ENCODE measurements at regions not wholly inside any gene's neighbourhood (a gene's known extent, or its start where the extent isn't known, plus 50 kb on each side); places are given as distances from the start of the nearest gene placed in this dataset.
"Not testable (repeated sequence)": the region's sequence is repeated elsewhere in the genome, so short reads cannot be mapped to it uniquely, and the experiment has no call there.

DNA sequence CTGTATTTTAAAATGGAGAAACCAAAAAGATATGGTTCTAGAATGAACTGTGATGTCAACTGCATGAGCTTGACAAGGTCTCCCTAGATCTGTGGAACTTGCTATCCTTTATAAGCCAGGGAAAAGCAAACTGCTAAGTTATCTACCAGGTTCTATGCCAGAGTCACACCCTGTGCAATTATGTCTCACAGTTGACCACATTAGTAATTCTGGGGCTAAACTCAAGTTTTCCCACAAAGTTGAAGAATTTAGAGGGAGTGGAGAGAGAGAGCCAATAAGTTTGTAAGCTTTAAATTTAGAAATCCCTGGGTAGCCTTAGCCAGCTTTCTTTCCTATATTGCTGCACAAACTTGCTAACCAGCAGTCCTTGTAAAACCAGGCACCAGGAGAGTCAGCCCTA is 407.0 kb upstream of the SASH1 start:
- DNase-seq: no peak

- DNase-seq: no peak
Observed at GRCh38 chr6:147936703-147937470, 405.8 kb upstream of the SASH1 start.

DNA sequence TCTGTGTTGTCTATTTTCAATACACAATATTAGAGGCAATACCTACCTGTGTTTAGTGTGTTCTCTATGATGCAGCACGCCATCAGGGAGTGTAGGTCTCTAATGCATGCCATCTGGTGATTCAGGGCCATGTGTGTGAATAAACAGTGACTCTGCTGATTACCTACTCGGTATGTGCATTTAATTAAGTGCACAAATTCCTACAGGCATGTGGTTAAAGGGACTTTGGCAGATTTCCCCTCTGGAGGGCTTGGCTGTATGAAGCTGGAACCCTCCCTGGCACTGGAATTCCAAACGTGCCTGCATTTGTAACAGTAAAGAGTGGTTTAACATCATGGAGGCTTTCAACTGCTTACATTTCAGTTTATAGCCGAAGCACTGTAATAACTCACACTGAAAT is 401.5 kb upstream of the SASH1 start:
- no peak for DNase-seq

DNA sequence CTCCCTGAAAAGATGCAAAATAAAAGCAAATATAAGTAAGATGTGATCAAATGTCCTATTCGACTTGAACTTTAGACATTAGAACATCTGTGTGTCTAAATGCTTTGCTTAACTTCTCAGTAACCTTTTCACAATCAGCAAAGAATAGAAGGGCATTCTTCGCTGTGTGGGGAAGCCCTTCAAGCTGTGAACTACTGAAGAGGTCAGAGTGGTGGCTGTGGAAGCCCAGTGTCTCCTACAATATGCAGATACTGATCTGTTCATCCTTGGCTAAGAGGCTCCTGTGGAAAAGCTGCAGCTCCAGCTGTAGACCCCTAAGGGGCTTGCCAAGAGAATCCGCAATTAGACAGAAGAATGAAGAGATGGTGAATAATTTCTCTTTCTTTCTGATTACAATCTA is 400.3 kb upstream of the SASH1 start:
- DNase-seq: no peak

GRCh38 chr6:147944122-147944521 is 398.5 kb upstream of the SASH1 start:
- no peak for DNase-seq

- DNase-seq: no peak
Observed at GRCh38 chr6:147947521-147947920, 395.1 kb upstream of the SASH1 start.

DNA sequence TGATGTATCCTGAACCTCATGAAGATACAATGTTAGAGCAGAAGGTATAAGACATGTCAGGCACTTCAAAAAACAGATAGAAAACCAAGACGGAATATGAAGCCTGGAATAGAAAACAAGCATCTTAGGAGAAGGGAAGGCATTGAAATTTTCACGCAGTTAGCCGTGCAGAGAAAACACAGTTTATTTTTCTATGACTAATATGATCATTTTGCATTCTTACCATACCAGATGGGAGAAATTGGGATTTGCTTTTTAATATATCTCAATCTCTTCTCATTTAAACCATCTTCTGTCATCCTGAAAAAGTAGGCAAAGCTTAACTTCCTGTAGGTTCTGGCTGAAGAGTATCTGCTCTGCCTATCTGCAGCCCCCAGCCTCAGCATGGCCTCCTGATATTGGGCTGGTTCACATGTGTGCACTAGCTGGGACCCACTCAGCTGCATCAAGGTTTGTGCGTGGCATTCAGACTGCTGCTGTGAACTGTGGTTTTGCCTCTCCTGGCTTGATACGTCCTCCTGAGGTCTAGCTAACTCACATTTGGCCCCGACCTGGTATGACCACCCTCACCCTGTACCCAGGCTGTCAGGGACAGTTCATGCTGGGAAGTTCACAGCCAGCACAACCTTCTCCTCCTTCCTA is 392.5 kb upstream of the SASH1 start:
- DNase-seq: no peak

- no peak for DNase-seq
Observed at GRCh38 chr6:147950623-147950987, 392.0 kb upstream of the SASH1 start.

DNA sequence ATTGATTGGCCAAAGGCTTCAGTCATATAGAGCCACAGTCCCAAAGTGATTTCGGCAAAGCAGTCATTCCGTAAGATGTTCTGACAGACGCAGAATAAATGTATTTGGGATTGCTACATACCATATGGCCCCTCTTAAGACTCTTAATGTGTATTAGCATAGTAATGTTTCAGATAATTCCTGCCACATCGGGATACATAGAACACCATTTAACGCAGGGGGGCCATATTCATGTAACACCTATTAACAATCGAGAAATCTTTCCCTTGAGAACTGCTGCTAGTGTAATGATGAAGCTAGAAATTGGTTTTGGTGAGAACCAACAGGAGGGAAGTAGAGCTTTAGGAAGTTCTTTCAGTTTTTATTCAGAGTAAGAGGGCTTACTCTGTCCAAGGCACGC is 390.9 kb upstream of the SASH1 start:
- no peak for DNase-seq

DNA sequence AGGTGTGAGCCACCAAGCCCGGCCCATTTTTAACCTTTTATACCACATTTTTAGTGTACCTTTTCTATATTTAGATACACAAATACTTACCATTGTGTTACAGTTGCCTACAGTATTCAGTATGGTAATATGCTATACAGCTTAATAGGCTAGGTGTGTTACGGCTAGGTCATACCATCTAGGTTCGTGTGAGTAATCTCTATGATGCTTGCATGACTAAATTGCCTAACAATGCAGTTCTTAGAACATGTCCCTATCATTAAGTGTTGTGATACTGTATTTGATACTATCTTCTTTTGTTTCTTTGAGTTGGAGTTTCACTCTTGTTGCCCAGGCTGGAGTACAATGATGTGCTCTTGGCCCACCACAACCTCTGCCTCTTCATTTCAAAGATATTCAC is 387.7 kb upstream of the SASH1 start:
- DNase-seq: no peak

DNA sequence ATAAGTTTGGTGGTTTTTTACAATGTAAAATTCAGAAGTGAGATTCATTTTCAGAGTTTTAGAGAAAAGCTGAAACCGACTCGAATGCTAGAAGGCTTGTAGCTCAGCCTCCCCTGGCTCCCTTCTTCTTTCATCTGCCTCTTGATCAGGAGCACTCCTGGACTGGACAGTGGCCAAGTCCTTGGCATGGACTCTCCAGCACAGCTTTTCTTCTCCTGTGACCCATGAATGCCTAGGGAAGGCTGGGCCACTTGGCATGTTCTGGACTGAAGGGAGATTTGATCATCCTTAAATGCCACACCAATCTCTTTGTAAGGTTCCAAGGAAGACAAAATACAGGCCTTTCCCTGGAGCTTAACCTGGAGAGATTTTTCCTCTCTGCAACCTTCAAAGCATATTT is 384.0 kb upstream of the SASH1 start:
- no peak for DNase-seq

- DNase-seq: no peak
Observed at GRCh38 chr6:147961481-147962141, 381.0 kb upstream of the SASH1 start.

DNA sequence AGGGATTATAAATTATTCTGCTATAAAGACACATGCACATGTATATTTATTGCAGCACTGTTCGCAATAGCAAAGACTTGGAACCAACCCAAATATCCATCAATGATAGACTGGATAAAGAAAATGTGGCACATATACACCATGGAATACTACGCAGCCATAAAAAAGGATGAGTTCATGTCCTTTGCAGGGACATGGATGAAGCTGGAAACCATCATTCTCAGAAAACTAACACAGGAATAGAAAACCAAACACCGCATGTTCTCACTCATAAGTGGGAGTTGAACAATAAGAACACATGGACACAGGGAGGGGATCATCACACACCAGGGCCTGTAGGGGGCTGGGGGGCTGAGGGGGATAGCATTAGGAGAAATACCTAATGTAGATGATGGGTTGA is 377.2 kb upstream of the SASH1 start:
- not testable (repeated sequence) for DNase-seq

DNA sequence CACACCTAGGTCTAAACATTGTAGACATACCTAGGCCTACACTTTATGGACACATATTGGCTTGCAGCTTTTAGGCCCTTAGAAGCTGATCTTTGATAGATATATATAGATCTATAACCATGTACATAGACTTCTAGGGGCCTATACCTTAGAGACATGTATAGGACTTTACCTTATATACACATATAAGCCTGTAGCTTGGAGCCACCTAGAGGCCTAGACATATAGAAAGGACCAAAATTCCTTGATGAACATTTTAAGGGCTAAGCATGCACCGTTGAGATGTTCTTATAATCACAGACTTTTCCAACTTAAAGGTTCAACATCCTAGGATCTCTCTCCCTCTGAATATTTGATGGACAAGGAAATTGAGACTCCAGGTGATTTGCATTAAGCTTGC is 371.7 kb upstream of the SASH1 start:
- no peak for DNase-seq

DNA sequence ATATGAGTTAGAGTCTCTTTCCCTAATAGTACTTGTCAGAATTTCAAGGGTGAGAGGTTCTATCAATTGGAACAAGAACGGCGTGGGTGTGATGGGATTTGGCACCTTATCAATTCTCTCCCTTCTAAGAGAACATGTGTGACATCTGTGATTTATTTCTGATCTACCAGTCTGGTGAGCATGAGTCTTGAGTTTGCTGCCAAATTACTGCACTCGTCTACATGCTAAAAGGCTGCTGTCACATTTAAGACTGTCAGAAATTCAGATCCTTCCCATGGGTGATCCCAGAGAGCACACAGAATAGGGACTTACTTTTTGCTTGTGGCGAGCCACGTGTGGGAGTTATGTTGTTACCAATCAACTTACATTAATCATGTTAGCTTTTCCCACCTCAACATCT is 370.2 kb upstream of the SASH1 start:
- DNase-seq: no peak

- DNase-seq: no peak
Observed at GRCh38 chr6:147973806-147974205, 368.8 kb upstream of the SASH1 start.

DNA sequence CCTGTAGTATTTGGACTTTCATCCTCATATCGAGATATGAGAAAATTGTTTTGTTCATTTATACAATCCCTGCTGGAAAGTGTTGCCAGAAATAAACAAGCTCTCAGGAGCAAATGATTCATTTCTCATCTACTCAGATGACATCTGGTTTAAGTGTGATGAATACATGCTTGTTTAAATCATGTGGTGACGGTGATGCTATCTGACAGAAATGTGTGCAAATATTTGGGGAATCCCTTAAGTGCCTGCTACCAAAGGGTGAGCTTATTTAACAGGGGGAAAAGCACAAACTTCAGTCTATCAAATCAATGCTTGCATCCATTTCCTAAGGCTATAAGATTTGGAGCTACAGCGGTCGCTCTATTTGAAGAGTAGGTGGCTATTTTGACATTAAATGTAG is 368.3 kb upstream of the SASH1 start:
- no peak for DNase-seq

GRCh38 chr6:147977851-147978465 is 364.7 kb upstream of the SASH1 start:
- DNase-seq: no peak

GRCh38 chr6:147979966-147980365 is 362.7 kb upstream of the SASH1 start:
- no peak for DNase-seq

DNA sequence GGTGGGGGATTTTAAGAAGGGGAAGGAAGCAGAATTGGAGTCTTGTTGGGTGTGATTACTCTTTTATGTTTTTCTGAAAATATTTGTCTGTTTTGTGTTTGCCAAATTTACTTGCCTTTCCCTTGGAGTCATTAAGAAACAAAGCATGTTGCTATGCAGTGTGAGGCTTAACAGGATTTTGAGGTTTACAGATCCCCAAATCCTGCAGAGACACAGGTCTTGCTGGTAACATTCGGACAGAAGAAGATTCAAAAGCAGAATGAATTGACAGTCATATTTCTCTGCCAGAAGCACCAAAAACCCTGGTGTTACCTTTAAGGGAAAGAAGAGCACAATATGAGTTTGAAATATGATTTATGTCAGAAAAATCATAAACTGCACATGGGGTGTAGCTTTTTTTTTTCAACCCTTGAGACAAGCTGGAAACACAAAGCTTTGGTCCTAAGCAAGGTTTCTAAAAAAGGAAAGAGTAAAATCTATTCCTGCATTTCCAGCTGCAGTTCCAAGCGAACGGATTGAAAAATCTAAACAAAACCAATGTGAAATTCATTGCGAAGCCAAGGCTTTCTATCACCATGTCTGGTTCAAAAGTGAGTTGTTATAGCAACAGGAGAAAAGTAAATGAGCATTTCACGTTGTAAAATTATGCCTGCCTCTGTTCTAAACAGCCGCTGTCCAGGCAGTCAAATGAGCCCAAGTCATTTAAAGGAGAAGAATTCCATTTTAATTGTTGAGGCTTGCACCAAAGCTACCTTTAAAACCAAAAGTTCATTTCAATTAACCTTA is 358.9 kb upstream of the SASH1 start:
- no peak for DNase-seq

GRCh38 chr6:147986846-147987245 is 355.8 kb upstream of the SASH1 start:
- DNase-seq: no peak

DNA sequence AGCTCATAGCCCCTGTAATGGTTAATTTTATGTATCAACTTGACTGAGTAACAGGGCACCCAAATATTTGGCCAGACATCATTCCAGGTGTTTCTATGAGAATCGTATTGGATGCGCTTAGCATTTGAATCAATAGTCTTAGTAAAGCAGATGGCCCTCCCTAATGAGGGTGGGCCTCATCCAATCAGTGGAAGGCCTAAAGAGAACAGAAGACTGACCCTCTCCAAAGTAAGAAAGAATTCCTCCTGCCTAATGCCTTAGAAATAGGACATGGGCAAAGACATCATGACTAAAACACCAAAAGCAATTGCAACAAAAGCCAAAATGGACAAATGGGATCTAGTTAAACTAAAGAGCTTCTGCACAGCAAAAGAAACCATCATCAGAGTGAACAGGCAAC is 352.5 kb upstream of the SASH1 start:
- no peak for DNase-seq

- DNase-seq: no peak
Observed at GRCh38 chr6:147991961-147992360, 350.7 kb upstream of the SASH1 start.
